ENCODE measurements at regions not wholly inside any gene's neighbourhood (a gene's known extent, or its start where the extent isn't known, plus 50 kb on each side); places are given as distances from the start of the nearest gene placed in this dataset.

DNA sequence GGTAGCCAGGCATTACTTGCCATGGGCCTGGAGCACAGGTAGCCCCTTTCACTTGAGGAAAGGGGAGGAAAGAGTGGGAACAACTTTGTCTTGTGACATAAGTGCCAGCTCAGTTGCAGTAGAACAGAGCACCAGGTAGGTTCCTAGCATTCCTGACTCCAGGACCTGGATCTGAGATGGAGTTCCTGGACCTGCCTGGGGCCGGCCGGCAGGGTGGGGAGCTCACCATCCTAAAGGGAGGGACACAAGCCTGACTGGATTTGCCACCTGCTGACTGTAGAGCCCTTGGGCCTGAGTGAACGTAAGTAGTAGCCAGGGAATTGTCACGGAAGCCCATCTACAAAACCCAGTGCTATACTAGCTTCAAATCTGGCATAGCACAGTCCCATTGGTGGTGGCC, 653.3 kb upstream of the CDH6 start:
- no peak for DNase-seq (ENCODE audit: extremely low spot score)
- POLR2A ChIA-PET: no interaction called here
- TF ChIP-seq, protein P1, sequence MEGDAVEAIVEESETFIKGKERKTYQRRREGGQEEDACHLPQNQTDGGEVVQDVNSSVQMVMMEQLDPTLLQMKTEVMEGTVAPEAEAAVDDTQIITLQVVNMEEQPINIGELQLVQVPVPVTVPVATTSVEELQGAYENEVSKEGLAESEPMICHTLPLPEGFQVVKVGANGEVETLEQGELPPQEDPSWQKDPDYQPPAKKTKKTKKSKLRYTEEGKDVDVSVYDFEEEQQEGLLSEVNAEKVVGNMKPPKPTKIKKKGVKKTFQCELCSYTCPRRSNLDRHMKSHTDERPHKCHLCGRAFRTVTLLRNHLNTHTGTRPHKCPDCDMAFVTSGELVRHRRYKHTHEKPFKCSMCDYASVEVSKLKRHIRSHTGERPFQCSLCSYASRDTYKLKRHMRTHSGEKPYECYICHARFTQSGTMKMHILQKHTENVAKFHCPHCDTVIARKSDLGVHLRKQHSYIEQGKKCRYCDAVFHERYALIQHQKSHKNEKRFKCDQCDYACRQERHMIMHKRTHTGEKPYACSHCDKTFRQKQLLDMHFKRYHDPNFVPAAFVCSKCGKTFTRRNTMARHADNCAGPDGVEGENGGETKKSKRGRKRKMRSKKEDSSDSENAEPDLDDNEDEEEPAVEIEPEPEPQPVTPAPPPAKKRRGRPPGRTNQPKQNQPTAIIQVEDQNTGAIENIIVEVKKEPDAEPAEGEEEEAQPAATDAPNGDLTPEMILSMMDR (IDR thresholded peaks at IDR 0.05; ENCODE audit: control extremely low read depth, extremely low read depth, low read depth, missing control alignments): no peak
- CTCF ChIA-PET: interaction anchor here (1.0 kb wide), 1 partner anchor 32 kb away, joined by 3 read pairs; no protein-coding TSS in a partner anchor

DNA sequence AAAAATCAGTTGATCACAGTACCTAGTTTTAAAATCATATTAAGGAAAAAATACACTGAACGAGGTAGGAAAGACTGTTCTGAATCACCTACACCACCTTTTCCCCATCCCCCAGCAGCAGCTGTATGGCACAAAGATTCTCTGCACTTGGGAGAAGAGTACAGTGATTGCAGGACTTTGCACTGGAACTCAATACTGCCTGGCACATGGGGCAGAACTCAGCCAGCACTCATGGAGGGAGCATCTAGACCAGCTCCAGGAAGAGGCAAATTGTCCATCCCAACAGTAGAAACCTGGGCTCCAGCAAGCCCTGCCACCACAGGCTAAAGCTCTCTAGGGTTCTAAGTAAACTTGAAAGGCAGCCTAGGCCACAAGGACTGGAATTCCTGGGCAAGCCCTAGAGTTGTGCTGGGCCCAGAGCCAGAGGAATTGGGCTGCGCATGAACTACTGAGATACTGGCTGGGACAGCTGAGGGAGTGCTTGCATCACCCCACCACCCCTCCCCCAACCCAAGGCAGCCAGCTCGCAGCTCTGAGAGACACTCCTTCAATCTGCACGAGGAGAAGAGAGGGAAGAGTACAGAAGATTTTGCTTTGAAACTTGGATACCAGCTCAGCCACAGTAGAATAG, 654.4 kb upstream of the CDH6 start:
- DNase-seq (ENCODE audit: extremely low spot score): no peak
- CTCF ChIA-PET: interaction anchor here (1.0 kb wide), 1 partner anchor 31 kb away, joined by 3 read pairs; no protein-coding TSS in a partner anchor
- POLR2A ChIA-PET: no interaction called here
- TF ChIP-seq, protein P1 (IDR thresholded peaks at IDR 0.05; ENCODE audit: control extremely low read depth, extremely low read depth, low read depth, missing control alignments): no peak

DNA sequence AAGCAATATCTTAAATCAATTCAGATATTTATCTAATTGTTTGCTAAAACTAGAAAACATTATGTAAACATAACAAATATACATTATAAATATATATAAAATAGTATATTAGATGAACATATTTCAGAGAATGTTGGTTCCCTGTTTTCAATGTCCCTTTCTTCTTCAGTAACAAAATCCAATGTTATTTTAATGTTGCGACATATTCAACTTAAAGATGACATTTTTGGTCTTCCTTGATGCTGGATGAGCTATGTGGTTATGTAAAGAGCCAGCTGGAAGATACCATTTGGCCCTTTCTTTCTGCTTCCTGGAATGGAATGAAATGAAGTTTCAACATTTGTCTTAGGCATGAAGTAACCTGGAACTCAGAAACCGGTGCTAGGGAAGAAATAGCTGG, 668.1 kb upstream of the CDH6 start:
- TF ChIP-seq, protein P1 (IDR thresholded peaks at IDR 0.05; ENCODE audit: control extremely low read depth, extremely low read depth, low read depth, missing control alignments): no peak
- POLR2A ChIA-PET: no interaction called here
- CTCF ChIA-PET: no interaction called here
- DNase-seq (ENCODE audit: extremely low spot score): no peak

DNA sequence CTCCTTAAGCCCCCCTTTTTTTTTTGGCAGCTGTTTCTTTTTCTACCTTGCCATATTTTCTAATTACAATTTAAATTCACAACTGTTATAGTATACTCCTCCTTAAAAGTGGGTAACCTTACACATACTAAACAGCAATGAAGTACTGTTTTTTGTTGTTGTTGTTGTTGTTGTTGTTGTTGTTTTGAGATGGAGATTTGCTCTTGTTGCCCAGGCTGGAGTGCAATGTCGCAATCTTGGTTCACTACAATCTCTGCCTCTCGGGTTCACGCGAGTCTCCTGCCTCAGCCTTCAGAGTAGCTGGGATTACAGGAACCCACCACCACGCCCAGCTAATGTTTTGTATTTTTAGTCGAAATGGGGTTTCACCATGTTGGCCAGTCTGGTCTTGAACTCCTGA, 669.1 kb upstream of the CDH6 start:
- ChIA-PET CTCF (no interaction called here), POLR2A (no interaction called here)
- no peak for DNase-seq (ENCODE audit: extremely low spot score)
- TF ChIP-seq, protein P1 (IDR thresholded peaks at IDR 0.05; ENCODE audit: control extremely low read depth, extremely low read depth, low read depth, missing control alignments): no peak

DNA sequence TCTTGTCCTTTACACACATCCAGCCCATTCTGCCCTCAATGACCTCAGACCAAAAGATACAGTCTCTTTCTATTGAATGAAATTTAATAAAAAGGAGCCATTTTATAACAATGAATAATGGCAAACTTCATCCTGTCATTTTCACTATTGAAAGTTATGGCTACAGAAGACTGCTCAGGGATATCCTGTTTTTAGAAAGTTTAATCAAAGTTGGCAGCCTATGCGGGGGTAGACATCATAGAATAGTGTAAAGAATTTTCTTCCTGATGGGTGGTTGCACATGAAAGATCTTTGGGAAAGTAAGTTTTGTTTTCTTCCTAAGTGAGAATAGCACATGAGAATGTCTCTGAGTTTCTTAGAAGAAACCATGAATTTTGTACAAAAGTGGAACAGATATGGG, 670.4 kb upstream of the CDH6 start:
- ChIA-PET CTCF (no interaction called here), POLR2A (no interaction called here)
- TF ChIP-seq, protein P1 (IDR thresholded peaks at IDR 0.05; ENCODE audit: control extremely low read depth, extremely low read depth, low read depth, missing control alignments): no peak
- DNase-seq (ENCODE audit: extremely low spot score): no peak

DNA sequence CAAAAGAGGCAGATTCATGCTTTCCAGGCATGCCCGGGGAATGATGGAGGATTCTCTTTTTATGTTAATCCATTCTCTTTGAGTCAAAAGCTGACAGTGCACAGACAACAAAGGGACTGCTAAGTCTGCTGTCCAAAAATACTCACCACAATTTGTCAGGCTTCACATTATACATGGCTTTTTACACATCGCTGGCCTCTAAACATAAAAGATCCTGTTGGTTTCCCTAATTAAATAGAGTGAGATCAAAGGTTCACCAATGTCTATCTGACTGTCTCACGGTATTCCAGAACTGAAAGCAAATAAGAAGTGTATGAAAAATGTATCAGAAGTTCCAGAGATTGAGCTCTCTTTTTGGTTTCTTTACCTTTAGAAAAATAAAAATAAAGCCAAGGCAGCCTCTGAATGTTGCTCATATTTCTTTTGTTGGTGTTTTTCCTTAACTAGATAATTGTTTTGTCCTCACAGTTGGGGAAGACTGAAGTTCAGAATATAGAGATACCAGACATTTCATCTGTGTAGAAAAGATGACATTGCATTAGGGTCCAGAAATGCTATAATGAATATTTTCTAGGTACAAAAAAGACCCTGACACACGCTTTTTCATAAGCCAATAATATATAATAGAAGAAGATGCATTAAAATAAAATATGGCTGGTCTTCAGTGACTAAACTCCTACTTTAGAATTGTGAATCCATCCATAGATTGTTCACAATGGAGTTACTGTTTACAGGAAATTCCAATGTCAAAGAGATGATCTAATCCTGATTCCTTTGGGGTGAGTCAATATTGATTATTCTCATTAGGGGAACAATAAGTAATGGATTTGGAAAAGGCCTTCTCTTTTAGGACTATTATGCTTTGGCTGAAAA, 688.2 kb upstream of the CDH6 start:
- CTCF ChIA-PET: no interaction called here
- DNase-seq (ENCODE audit: extremely low spot score): no peak
- POLR2A ChIA-PET: no interaction called here
- TF ChIP-seq, protein P1 (IDR thresholded peaks at IDR 0.05; ENCODE audit: control extremely low read depth, extremely low read depth, low read depth, missing control alignments): no peak

Measured in GM10248 (cell line).